GM18867 (cell line): ENCODE measurements at regions not wholly inside any gene's neighbourhood (a gene's known extent, or its start where the extent isn't known, plus 50 kb on each side); places are given as distances from the start of the nearest gene placed in this dataset.
A peak's percentile ranks its signal among the peaks of the same experiment; 100 is the strongest.

Experiments used
- ATAC-seq: cut with Tn5 transposase; IDR thresholded peaks from one replicate; pipeline ENCODE4 v1.9.1; 2021; ENCODE audit warnings: mild to moderate bottlenecking, moderate library complexity; ENCODE audit not compliant: unreplicated experiment

DNA sequence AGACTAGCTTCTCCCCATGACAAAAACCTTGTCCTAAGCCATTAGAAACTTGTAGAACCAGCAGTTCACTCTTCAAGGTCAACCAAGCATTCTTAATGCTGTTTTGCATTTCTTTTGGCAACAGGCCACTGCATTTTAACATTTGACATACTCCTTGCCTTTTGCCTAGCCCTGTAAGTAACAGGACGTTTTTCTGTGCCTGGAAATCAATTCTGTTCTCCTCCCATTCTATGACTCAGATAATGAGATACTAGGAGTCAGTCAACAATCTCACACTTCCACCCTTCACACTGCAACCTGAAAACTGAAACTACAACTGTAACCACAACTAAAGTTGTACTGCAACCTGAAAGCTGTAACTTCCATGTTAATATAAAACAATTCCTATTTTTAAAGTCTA is 268.7 kb downstream of the MZT1 start:
- peak; percentile 77 for ATAC-seq

DNA sequence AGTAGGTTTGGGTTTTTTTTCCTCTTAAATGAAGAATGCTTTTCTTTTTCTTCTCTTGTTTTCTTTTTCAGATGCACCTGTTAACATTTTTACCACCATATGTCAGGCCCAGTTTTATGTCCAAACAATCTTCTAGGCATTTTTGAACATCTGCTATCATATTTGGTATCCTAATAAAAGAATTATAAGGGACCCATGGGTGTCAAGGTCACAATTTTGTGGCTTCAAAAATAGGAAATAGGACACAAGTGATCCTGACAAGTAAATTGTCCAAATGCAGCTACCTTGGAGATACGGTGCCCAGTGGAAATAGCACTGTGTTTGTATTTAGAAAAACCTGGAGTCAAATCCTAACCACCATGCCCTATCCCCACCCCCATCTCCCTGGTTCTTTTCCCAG is 270.3 kb downstream of the MZT1 start:
- ATAC-seq = no peak

DNA sequence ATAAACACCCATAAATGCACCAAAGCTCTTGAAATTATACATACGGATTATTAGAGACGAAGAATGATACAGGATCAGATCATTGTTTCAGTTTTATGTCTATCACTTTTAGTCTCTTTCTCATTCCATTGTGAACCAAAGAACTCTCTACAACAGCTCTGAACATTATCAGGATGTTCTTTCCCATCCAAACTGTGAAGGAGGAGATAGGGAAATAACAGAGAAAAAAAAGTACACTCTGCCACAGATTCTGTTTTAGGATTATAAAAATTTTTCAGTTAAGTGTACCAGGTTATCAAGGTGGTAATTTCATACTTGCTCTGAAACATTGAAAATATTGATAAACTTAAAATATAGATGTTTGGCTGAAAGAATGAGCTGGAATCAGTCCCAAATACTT is 270.9 kb downstream of the MZT1 start:
- ATAC-seq = no peak

DNA sequence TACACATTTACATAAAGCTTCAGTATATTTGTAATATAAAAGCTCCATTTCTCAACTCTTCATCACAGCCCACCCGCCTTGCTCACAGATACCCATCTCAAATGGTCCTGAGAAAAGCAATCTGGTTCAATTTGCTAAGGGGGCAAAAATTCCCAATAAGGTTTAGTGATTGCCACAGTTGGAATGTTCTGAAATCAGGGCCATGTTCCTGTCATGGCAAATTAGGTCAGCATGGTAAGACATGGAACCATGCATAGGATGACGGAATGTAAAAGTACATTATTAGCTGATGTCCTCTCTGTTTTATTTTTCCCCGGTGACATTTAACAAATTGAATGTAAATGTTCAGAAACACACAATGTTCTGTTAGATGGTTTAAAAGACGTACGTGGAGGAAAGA is 274.3 kb downstream of the MZT1 start:
- ATAC-seq = no peak

DNA sequence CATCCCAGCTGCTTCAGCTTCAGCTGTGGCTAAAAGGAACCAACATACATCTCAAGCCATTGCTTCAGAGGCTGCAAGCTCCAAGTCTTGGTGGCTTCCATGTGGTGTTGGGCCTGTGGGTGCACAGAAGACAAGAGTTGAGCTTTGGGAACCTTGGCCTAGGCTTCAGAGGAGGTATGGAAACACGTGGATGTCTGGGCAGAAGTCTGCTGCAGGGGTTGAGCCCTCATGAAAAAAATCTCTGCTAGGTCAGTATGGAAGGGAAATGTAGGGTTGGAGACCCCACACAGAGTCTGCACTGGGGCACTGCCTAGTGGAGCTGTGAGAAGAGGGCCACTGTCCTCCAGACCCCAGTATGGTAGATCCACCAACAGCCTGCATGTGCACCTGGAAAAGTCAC is 279.3 kb downstream of the MZT1 start:
- no peak for ATAC-seq

DNA sequence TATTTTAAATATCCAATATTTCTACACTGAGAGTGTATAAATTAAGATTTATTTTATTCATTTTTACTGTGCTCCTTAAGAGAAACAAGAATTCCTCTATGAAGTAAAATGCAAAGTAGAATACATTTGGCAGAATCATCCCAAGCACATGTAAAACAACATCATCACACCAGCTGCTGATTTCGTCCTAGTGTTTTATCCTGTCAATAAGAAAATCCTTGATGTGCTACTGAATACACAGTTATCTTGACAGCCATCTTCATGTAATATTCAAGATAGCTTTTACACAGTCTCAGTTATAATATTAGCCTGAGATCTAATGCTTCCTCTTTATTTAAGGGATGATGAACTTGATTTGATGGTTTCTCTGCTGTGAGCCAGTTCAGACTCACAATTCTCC is 282.4 kb downstream of the MZT1 start:
- ATAC-seq = no peak

DNA sequence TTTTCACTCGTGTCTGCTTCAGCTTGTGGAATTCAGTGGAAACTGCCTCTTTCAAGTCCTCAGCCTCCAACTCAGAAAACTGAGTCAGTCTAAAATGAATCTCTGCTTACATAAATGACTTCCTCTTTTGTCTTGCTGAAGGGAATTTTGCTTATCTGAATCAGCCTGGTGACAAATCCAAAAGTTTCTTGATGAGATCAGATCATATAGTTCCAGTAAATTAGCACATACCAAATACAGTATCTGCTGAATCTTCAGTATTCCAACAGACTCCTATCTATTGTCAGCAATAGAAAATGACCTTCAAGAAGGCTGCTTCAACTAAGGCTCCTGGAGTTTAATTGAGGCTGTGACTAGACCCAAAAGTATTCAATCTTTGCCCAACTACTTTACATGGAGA is 290.0 kb downstream of the MZT1 start:
- no peak for ATAC-seq

DNA sequence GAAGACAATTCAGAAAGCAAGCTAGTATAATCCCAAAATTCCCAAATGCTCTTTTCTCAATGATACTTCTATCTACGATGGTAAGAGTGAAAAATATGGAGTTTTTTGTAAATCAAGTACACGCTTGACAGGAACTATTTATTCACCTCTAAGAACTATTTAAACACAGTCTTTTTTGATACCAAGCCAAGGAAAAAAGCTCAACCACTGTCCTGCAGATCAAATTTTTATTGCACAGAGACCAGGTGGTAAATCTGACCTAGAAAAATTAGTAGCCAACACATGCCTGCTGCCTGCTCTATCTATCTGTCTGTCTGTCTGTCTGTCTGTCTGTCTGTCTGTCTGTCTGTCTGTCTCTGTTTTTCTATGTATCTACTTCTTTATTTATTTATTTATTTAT is 292.2 kb downstream of the MZT1 start:
- ATAC-seq = no peak

DNA sequence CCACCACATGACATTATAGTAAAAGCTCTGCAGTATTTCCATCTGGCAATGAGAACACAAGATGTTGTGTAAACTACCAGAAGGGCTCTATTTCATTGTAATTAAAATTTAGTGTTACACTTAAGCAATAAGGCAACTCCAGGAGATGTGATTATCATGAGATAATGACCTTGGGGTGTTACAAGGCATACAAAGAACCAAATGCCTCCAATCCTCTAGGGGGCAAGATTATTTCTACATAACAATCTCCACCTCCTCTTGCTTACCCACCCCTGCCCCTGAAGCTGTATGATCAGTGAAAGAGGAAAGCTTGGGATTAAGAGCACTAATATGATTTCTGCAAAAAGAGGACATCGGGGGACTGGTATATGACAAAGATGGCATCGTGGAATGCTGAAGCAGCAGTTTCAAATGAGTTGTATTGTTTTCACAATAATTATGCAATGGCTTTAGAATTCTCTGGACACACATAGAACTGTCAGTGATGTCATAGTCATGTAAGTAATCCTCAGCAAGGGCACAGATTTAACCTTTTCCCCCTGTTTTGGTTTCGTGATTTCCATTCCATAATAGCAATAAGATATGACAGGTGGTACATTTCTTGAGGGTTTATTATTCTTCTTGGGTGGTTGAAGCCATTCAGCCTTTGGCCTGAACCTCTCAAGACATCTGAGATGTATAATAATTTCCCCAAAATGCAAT is 295.3 kb downstream of the MZT1 start:
- ATAC-seq = no peak

DNA sequence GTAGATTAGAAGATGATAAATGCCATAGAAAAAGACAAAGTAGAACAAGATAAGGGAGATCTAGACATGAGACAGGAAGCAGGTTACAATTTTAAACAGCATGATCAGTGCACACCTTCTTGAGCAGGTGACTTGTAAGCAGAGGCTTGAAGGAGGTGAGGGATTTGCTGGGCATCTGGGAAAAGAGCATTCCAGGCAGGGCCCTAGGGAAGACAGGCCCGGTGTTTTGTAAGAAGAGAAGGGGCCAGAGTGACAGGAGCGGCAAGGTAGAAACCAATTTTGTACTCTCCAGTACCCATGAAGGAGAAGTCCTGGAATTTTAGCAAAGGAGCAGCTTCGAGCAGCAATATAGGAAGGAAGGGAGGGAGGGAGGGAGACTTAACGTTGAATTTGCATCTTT is 296.5 kb downstream of the MZT1 start:
- ATAC-seq = no peak

DNA sequence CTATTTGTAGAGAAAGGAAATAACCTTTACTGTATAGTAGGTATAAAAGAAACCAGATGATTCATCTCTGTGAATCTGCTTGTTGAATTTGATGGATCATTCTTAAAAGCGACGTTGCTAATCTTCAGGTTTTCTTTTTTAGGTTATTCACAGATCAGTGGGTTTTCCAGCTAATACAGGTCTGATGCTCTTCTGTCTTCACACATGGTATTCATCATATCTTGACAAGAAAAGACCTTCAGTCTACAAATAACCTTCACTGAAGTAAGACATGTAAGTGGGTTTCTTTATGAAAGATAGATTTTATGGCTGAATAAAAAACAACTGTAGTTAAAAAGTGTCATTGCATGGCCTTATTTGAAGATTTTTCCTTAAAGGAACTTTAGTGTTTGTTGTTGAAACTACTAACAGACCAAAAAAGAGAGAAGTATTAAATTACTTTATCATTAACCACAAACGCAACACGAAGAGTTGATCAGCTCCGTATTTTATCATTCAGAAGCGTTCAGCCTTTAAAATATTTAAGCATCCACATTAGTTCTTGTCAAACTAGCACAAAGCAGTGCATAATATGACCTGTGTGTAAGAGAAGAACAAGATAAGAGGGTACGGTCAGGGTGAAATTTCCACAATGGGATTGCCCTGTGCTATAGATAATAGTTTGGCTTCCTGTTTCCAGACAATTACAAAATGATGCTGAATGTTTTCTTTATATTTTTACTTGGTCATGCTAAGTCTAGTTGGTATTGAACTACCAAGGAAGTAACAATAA is 299.5 kb downstream of the MZT1 start:
- ATAC-seq = no peak

DNA sequence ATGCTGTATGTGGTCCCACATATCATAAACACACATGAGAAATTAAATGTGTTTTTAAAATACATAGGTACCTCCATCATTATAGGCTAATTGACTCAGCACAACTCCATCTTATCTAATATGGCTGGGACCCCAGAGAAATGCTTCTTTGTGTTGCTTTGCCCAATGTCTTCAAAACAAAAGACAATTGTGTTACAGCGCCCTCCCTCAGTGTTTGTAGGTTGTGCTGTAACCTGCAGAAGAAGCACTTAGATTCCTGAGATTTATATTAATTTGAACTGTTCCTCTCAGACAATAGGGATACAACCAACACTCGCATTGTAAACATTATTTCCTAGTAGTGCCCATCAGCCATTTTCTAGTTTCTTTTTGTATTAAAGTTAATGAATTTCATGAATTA is 303.4 kb downstream of the MZT1 start:
- no peak for ATAC-seq

DNA sequence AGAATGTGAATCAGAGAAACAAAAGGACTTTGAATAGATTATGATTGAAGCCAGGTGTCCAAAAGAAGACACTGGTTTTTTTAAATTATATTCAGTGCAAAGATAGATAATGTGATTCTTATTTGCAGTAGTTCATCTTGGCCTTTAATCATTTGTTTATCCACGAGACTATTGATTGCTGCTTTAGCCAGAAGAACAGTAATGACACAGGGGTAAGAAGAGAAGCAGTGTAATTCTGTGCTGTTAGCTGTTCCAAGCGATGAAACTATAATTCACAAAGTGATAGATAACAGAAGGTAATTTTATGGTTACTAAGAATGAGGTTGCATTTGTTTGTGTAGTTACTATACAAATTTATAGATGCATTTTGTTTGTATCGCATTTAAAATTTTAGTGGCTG is 311.6 kb downstream of the MZT1 start:
- ATAC-seq = no peak

DNA sequence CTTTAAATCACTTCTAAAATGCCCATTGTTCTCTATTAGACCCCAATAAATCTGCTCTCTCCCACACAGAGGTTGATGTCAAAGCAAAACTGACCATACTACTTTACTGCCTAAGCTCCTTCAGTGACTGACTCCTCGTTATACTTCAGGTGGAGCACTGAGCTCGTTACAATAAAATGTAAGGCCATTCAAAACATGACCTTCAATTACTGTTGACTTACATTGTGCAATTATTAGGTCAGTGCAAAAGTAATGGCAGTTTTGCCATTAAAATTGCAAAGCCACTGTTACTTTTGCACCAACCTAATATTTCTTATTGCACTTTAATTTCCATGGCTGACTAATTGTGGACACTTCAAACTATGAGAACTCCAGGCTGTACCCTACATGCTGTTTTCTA is 314.9 kb downstream of the MZT1 start:
- ATAC-seq = no peak

DNA sequence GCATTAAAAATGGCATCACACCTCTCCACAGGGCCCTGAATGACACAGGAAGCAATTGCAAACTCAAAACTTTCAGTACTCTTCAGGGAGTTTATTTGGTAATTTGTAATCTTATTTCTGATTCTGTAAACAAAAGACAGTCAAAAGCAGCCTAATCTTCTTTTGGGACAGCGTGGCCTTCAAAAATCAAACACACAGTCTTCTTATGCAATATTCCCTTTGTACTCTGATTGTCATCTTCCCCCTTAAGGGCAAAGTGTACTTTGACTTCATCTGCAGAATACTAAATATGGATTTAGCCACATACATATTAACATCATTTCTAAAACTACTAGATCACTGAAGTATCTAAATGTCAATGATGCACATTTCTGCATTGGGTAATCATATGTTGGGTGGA is 322.0 kb downstream of the MZT1 start:
- ATAC-seq = no peak

DNA sequence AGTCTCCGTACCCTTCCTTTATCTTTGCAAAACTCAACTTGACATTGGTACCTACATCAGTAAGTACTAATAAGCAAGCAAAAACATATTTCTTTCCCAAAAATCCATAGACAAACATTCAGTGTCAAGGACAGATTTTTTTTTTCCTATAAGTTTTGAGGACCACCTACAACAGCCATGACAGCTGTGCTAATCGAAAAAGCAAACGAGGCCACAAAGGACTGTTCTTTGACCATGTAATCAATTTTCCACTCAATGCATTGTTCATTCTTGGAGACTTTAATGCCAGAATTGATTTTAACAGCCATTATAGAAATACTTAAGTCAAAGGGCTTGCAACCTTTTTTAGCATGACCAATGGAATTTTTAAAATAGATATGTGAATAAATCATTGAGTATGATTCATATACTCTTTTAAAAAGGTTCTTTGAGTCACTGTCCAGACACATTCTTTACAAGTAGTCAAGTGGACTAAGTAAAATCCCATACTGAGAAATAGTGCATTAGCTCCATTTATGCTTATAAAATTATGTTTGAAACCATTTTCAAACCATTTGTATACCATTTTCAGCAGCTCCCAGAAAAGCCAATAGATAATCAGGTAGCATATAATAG is 323.9 kb downstream of the MZT1 start:
- ATAC-seq = no peak

DNA sequence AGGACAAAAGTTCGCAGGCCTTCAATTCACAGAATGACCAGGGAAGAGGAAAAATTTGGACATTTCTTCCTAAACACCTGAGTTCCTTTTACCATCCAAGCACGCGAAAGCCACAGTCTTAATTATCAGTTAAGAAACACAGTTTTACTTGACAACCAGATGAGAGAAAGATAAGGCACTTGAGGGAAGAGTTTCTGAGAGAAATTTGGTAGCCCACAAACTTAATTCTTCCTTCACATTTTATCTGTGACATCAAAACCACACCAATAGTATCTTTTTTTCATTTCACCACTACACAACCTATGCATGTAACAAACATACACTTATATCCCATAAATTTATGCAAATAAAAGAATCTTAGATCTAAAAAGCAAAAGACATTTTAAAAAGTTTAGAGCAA is 326.6 kb downstream of the MZT1 start:
- ATAC-seq = no peak

DNA sequence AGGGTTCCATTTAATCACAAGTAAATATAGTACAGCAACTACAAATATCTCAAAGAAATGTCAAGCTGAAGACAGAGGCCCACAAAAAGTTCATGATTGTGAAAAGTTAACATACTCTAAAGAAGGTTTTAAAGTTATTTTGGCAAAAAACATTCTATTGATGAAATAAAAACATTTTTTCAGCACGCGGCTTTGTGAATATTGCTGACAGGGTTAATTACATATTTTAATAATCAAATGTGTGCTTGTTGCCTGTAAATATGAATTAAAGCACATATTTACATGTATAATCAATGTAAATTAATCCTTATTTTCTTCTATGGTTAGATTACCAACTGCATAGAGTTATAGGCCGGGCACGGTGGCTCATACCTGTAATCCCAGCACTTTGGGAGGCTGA is 328.1 kb downstream of the MZT1 start:
- no peak for ATAC-seq

DNA sequence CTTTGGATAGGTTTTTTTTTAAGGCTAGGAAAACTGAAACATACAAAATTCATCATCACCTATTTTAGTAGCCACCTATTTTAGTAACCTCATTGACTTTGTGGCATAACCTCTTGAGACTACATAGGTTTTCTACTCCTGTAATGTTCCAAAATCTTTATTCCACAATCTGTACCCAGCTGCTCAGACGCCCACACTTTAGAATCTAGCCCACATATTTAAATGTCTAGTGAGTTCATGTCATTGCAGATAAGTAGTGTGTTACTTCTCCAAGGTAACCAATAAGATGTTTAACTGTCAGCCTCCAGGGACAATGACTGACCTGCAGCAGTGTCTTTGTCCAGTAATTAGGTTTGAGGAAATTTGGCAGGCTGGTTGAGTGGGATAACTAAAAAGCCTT is 330.2 kb downstream of the MZT1 start:
- ATAC-seq = no peak

DNA sequence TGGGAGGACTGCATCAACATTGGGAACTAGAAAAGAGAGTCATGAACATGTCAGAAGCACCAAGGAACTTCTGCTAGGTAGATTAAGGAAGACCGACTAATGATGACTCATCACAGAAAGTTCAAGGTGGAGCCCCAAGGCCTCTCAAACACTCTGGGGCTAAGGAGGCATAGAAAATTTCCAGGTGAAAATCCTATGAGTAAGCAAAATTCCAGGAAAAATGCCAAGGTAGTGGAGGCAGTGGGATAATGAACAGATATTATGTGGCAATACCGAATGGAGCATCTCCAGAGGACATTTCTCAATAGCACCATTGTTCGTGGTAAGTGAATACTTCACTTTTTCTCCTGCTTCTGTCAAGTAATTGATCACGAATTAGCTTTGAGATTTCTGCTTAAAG is 336.5 kb downstream of the MZT1 start:
- no peak for ATAC-seq

DNA sequence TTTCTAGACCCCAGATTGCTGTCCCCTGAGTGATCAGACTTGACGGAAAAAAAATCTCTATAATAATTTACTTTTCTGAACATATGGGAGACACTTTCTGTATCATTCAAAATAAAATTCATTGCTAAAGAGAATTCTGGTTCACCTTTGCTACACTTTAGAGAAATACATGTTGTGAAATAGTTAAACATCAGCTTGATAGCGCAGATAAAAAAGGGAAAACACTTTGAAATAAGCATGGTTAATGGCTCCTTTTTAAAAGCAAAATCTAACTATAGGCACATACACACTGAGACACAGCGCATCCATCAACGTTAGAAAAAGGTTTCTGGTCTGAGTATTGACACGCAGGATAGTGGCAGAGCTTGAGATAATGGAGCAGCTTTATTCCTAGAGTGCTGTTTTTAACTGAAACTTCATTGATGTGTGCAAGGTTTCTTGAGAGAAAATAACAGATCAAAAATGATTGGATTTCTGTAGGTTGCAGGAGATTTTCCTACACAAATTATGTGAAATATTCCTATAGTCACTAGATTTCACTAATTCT is 341.2 kb downstream of the MZT1 start:
- ATAC-seq = no peak

DNA sequence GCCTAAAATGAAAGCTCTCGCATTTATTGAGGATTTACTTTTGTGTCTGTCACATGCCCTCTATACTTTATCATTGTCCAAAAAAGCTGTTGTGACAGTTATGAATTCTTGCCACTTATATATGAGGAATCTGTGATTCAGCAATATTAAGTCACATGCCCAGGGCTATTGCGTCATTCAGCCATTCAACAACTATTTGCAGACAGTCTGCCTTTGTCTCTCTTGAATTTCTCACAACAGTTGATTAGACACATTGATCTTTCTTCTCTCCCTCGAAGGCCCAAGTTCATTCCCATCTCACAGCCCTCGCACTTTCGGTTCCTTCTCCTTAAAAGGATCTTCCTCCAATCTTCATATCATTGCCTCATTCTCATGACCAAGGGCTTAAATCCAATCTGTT is 342.6 kb downstream of the MZT1 start:
- ATAC-seq = no peak
